Cardiac muscle cell (in vitro differentiated cells and primary cell): ENCODE measurements at regions not wholly inside any gene's neighbourhood (a gene's known extent, or its start where the extent isn't known, plus 50 kb on each side); places are given as distances from the start of the nearest gene placed in this dataset.
A peak's percentile ranks its signal among the peaks of the same experiment; 100 is the strongest.

Source experiments
- DNase-seq, 2 donors: peaks; one replicate each; pipeline versions ENCODE4 v3.0.0 to v3.0.0-alpha.2; 2010 to 2017; ENCODE audit warnings: low read depth in 1 of 2, low spot score in 1 of 2
- H3K27ac ChIP-seq: fragments of 200-600 bp; sonication (generic); 2 replicates; pipeline ENCODE4 v1.5.1; 2016
- H3K27me3 ChIP-seq: fragments of 200-600 bp; sonication (generic); 2 replicates; pipeline ENCODE4 v1.6.0; 2016; ENCODE audit warnings: control low read depth
- H3K36me3 ChIP-seq: fragments of 200-600 bp; sonication (generic); 2 replicates; pipeline ENCODE4 v1.5.1; 2016; ENCODE audit warnings: control low read depth
- H3K4me1 ChIP-seq: fragments of 200-600 bp; sonication (generic); 2 replicates; pipeline ENCODE4 v1.8.1; 2017; ENCODE audit warnings: low read depth, mild to moderate bottlenecking, mixed run types
- H3K4me3 ChIP-seq: fragments of 200-600 bp; sonication (generic); 2 replicates; pipeline ENCODE4 v1.5.1; 2016; ENCODE audit warnings: mild to moderate bottlenecking
- H3K9me3 ChIP-seq: fragments of 200-600 bp; sonication (generic); 2 replicates; pipeline ENCODE4 v1.5.1; 2017; ENCODE audit warnings: low read depth, mild to moderate bottlenecking, control low read depth
- CTCF ChIP-seq: IDR thresholded peaks from 2 replicates; pipeline ENCODE4 v1.5.1; 2012; ENCODE audit warnings: low read depth, mild to moderate bottlenecking, low read length

GRCh38 chr6:4463236-4463635, 313.0 kb upstream of the CDYL start:
- no peaks in the 10 kb centered on the region for H3K9me3 ChIP-seq
- DNase-seq = no peak
- TF ChIP-seq CTCF = no peak
- no peaks in the 10 kb centered on the region for H3K36me3 ChIP-seq
- H3K4me3 ChIP-seq = no peak overlapping the region
- H3K4me1 ChIP-seq = no peaks in the 10 kb centered on the region
- H3K27ac ChIP-seq = no peak overlapping the region
- H3K27me3 ChIP-seq = no peaks in the 10 kb centered on the region

GRCh38 chr6:4460586-4461475, 315.4 kb upstream of the CDYL start:
- H3K27ac ChIP-seq = no peak overlapping the region
- peak in 1 of 2 donors; percentile 72 for DNase-seq
- H3K36me3 ChIP-seq = no peaks in the 10 kb centered on the region
- no peaks in the 10 kb centered on the region for H3K27me3 ChIP-seq
- H3K9me3 ChIP-seq = no peaks in the 10 kb centered on the region
- TF ChIP-seq CTCF = no peak
- H3K4me3 ChIP-seq = no peak overlapping the region
- H3K4me1 ChIP-seq = no peaks in the 10 kb centered on the region

- DNase-seq = no peak
- no peaks in the 10 kb centered on the region for H3K4me1 ChIP-seq
- TF ChIP-seq CTCF = no peak
- no peak overlapping the region for H3K27ac ChIP-seq
- no peaks in the 10 kb centered on the region for H3K27me3 ChIP-seq
- H3K36me3 ChIP-seq = no peaks in the 10 kb centered on the region
- no peaks in the 10 kb centered on the region for H3K9me3 ChIP-seq
- no peak overlapping the region for H3K4me3 ChIP-seq
Measured at GRCh38 chr6:4459996-4460395, 316.2 kb upstream of the CDYL start.

GRCh38 chr6:4459032-4459431, 317.2 kb upstream of the CDYL start:
- no peaks in the 10 kb centered on the region for H3K4me1 ChIP-seq
- H3K27ac ChIP-seq = no peak overlapping the region

GRCh38 chr6:4451718-4452117, 316.3 kb upstream of the ECI2 start:
- H3K36me3 ChIP-seq = no peaks in the 10 kb centered on the region
- no peaks in the 10 kb centered on the region for H3K27me3 ChIP-seq
- peaks cover 3% of the 10 kb centered on the region for H3K4me1 ChIP-seq
- no peak overlapping the region for H3K27ac ChIP-seq
- no peaks in the 10 kb centered on the region for H3K9me3 ChIP-seq
- DNase-seq = no peak
- no peak overlapping the region for H3K4me3 ChIP-seq
- no peak for TF ChIP-seq CTCF

More at GRCh38 chr6:4459032-4459431, 317.2 kb upstream of the CDYL start:
- Histone ChIP-seq H3K36me3 (no peaks in the 10 kb centered on the region), H3K4me3 (no peak overlapping the region), H3K9me3 (no peaks in the 10 kb centered on the region), H3K27me3 (no peaks in the 10 kb centered on the region)
- TF ChIP-seq CTCF = no peak
- DNase-seq = peak in 1 of 2 donors; percentile 90
